HG03095 (cell line): ENCODE measurements at regions not wholly inside any gene's neighbourhood (a gene's known extent, or its start where the extent isn't known, plus 50 kb on each side); places are given as distances from the start of the nearest gene placed in this dataset.

ENCODE experiments used
- ATAC-seq: cut with Tn5 transposase; IDR thresholded peaks from one replicate; pipeline ENCODE4 v1.9.1; 2021; ENCODE audit warnings: moderate library complexity; ENCODE audit not compliant: unreplicated experiment

DNA sequence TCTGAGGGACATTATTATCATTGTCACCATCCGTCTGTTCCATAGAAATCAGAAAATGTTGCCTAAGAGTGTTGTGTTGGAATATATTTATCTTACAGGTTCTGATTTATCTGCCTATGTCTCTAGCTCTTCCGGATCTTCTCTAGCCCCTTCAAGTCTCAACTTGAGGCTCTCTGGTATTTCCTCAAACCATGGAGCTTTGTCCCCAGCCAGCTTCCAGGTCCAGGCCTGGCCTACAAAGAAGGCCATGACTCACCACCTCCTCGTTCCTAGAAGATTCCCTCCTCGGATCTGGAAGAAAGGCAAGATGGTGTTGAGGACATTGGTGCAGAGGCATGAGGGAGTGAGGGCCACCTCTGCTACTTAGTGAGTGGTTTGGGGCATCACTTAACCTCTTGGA is 122.1 kb upstream of the TRIB2 start:
- no peak for ATAC-seq

DNA sequence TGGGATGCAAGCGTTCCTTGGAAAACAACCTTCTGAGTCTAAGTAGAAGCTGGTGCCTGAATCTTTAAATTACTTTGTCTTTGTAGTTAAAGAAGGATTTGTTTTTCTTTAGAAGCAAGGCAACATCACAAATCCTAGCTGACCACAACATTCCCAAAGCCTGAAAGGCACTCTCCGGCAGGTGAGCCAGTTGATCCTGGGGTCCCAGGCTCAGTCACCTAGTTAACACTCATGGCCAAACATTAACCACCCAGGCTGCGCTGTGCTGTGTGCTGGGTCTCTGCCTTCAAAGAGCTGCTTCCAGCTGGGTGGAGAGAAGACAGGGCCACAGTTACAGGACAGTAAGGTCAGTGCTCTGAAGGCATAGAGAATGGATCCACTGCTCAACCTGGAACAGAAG is 120.0 kb upstream of the TRIB2 start:
- no peak for ATAC-seq

DNA sequence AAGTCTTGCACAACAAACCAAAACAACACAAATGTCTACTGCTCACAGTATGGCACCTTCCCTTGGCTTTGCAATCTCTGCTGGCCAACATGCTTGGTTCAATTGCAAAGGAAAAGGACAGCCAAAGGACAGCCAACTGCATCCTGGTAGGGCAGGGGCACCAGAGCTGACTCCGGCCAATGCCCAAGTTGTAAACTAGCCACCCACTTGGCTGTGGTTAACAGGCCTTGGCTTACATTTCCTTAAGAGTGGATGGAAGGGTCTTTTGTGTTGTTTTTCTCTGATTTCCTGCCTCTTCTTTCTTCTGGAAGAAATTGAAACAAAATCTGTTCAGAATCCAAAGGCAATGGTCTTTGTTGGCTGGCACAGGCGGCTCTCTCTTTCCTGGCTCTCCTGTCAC is 119.1 kb upstream of the TRIB2 start:
- ATAC-seq, result no peak

DNA sequence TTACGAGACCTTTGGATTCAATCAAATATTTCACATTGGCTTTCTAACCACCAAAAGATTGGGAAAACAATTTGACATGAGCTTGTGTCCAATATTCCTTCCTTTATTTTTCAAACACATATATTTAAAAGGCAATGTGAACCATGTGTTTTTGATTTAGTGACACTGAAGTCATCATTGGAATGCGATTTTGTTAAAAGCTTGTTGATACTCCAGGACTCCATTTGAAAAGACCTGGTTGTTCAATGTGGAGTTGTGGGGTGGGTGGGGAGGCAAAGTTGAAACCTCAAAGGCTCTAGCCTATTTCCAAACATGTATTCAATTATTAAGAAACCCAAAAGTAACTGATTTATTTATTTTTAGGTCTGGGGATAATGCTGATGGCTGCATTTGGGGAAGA is 114.1 kb upstream of the TRIB2 start:
- ATAC-seq, result no peak

DNA sequence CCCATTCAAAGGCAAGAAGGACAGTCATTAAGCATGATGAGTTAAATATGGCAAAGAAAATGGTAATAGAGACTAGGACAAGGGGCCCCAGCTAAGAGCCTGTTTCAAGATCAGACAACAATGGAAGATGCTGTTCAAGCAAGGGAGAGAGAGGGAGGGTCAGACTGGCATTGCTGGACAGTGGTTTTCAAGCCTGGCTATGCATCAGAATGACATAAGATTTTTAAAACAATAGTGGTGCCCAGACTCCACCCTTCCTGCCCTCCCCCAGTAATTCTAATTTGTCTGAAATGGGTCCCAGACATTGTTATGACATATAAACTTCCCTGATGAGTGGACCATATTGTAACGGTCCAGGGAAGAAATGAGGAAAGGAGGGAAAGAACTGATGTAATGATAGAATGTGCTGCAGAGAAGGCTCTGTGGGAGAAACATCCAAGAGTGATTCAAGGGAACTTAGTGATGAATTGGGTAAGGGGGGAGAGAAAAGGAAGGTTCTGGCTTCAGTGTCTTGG is 112.9 kb upstream of the TRIB2 start:
- ATAC-seq, result no peak

DNA sequence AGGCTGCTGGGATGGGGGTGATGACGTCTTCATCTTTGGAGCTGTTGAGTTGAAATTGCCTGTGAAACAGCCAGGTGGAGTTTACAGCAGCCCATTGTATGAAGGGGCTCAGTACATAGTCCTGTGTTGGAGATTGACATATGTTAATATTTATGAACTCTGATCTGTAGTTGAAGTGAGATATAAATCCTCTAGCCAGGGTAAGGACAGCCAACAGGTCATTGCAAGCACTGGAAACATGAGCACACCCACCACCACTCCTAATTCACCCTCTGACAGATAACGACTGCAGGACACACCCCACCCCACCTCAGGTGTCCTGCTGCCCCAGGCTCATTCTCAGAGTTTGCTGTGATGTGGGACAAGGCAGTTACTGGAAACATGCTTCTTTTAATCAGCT is 112.4 kb upstream of the TRIB2 start:
- no peak for ATAC-seq

DNA sequence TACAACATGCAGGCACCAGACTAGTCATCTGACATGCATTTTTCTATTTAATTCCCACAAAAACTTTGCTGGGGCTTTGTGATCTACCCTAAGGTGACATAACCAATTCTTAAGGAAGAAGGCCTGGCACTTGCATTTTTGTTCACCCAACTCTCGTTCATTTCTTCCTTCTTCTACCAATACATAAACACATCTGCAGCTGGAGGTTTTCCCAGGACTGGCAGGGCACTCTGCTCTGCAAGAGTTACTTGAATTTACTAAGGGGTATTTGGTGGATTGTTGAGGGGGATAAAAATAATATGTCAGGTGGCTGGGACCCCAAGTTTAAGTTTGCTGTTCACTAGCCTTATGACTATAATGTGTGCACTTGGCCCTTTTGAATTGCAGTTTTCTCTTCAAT is 111.4 kb upstream of the TRIB2 start:
- no peak for ATAC-seq

DNA sequence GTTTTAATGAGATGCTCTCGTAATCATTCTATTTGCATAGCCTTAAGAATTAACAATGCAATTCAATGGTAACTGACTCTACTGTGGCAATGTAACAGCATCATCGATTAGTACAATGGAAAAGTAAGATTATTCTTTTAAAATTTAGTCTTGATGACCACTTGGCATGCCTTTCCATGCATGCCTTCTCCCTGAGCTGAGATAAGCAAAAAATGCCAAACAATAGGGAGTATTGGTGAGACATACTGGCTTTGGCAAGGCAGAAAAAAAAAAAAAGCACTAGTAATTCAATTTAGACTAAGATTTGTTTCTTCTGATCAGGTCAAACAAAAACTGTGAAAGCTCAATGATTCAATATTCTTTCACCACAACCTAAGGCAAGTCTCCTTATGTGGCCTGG is 110.8 kb upstream of the TRIB2 start:
- ATAC-seq, result no peak

DNA sequence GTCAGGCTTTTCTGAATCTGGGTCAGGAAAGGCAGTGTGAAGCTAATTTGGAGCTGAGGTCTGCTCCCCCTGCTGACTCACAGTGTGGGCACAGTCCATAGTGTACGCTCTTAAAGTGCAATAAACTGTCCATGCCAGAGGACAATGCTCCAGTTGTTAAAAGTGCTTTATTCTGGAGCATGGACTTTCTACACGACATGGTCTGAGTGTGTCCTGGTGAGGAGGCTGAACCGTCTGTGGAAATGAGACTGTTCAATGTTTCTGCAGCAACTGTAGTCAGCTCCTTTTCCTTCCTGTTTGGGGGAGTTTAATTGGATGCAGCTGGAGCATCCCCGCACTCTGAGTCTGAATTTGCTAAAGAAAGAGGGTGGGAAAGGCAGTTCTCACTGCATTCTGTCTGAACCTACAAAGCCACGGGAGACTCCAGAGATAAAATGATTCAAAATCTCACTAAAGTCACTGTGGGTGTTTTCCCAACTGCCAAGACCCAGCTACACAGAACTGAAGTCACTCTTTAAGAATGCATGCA is 110.2 kb upstream of the TRIB2 start:
- no peak for ATAC-seq

DNA sequence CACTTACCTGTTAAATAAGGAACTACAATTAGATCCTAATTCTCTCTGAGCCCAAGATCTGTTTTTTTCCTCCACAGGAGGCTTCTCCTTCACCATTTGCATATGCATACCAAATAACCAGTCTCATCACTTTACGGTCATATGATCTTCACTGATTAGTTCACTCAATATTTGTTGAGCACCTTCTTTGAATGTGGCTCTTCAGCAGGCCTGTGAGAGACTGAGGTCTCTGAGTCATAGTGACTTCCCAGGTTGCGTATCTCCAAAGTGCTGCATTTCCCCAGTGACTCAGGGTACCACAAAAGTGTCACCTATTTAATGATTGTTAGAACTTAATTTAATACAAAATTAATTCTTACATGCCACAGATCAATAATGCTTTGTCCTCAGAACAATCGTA is 108.8 kb upstream of the TRIB2 start:
- no peak for ATAC-seq

DNA sequence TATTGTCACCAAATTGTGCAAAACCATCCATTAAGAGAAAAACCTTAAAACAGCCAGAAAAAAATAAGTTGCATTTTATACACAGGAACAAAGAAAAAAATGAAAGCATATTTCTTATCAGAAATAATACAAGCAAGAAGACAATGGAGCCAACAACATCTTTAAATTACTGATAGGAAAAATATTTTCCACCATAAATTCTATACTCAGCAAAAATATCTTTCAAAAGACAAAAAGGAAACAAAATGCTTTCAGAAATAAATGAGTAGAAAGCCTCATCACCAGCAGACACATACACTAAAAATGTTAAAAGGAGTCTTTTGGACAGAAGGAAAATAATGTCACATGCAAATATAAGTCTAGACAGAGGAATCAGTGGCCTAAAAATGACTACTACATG is 106.4 kb upstream of the TRIB2 start:
- no peak for ATAC-seq

DNA sequence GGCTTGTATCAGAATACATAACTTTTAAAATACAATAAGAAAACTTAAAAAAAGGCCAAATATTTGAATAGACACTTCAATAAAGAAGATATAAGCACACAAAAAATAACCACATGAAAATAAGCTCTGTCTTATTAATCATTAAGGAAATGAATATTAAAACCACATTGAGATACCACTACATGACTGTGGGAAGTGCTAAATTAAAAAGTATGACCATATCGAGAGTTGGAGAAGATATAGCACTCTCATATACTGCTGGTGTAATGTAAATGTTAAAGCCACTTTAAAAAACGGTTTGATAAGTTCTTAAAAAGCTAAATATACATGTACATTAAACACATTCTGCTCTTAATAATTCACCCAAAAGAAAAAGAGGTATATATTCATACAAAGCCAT is 104.6 kb upstream of the TRIB2 start:
- ATAC-seq, result no peak

DNA sequence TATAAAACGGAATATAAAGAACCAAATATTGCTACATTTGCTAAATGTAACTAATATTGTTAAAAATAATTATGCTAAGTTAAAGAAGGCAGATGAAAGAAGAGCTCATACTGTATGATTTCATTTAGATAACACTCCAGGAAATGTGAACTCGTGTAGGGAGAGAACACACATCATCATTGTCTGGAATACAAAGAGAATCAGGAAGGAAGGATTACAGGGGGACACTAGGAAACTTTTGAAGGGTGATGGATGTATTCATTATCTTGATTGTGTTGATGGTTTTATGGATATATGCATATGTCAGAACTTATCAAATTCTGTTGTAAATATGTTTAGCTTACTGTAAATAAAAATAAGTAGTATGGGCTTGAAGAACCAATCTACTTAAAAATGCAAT is 104.1 kb upstream of the TRIB2 start:
- ATAC-seq, result no peak

DNA sequence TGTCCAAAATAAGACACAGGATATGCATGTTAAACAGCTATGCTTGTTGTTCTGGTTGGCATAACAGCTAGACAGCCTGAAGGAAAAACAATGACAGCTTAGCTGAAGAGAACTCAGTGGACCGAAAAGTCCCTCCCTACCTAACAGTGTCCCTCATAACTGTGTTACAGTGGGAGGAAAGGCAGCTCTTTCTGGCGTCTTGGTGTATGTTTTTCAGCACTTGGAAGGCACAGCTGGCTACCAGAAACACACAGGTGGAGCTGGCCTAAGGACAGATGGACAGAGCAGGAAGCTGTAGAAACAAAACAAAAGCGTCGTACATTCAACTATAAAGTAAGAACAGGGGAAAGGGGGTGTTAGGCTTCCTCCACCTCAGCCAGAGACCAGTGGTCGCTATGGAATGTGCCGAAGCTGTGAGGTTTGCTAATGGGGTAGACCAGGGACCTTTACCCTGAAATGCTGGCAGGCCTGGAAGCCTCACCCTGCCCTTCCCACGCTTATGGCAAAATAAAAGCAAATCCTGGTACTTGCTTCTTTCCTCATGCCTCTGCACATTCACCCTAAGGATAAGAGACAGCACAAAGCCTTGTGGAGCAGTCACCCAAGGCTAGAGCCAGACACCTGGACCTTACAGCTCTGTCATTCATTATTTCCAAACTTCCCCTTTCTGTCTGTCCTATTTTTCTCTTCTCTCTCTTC is 103.5 kb upstream of the TRIB2 start:
- no peak for ATAC-seq

DNA sequence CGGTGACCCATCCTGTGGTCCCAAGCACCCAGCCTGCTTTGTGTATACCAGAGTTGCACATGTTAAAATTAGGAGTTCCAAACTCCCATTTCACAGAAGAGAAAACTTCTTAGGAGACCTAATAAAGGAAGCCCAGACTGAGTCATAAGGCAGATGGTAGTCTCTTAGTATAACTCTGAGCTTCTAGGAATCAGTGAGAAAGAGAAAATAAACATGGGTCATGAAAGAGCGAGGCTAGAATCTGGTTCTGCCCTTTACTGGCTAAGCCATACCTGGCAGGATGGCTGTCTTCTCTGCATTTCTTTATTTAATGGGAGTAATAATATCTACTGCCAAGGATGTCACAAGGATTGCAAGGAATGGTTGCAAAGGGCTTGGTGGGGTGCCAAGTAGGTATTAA is 101.2 kb upstream of the TRIB2 start:
- ATAC-seq, result no peak

DNA sequence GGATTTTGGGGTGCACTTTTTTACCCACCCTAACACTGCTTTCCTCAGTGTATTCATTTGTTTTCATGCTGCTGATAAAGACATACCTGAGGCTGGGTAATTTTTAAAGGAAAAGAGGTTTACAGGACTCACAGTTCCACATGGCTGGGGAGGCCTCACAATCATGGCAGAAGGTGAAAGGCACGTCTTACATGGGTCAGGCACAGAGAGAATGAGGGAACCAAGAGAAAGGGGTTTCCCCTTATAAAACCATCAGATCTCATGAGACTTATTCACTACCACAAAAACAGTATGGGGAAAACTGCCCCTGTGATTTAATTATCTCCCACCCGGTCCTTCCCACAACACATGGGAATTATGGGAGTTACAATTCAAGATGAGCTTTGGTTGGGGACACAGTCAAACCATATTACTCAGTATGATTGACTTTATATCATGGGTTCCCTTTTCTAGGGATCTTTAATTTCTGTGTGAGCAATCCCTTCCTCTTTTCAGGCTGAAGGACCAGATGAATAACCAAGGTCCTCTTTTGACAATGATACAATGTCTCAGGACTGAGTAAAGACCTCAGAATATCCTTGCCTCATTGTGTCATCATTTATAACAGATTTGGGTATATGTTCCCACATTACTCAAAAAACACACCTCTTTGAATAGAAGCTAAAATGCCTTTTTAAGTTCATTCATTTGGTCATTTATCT is 100.1 kb upstream of the TRIB2 start:
- no peak for ATAC-seq

DNA sequence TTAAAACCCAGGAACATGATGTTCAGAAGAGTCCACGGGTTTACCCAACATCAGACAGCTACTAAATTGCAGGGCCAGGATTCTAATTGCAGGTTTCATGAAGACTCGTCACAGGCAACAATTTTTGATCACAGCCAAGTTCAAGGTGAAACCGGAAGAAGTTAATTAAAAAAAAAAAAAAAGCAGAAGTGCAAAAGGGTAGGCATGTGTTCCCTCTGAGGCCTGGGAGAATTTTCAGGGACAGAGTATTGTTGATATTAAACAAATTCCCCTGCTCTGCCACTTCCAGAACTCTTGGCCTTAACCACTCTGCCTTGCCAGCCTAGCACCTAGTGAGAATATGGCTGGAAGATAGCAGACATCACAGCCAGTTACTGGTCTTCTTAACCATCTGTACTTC is 99.4 kb upstream of the TRIB2 start:
- ATAC-seq, result no peak

DNA sequence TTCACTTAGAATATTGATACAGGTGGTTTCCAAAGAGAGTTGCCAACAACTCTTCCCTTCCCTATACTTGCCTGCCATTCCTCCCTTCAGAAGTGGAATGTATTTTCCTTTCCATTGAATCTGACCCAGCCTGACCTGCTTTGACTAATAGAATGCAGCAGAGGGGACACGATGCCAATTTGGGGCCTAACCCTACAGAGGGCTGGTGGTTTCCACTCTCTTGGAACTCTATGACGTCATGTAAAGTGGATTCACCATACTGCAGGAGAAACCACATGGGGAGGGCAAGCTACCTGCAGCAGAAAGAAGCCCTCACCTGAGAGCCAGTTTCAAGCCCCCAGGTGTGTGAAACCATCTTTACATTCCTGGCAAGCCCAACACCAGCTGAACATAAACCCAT is 98.9 kb upstream of the TRIB2 start:
- no peak for ATAC-seq

DNA sequence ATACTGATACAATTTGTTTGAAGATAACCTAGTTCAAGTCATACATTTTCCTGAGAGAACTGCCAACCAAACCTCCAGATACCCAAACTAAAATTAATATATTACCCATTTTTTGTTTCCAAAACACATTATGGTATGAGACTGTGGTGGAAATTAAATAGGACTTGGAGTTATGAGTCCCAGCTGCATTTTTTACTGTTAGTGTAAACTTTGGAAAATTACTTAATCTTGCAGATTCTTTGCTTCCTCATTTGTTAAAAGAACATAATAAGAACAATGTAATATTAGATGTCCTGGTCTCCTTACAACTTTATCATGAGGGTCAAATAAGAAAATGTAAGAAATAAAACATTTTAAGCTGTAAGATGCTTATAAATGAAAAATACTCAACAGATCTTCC is 98.2 kb upstream of the TRIB2 start:
- ATAC-seq, result no peak

DNA sequence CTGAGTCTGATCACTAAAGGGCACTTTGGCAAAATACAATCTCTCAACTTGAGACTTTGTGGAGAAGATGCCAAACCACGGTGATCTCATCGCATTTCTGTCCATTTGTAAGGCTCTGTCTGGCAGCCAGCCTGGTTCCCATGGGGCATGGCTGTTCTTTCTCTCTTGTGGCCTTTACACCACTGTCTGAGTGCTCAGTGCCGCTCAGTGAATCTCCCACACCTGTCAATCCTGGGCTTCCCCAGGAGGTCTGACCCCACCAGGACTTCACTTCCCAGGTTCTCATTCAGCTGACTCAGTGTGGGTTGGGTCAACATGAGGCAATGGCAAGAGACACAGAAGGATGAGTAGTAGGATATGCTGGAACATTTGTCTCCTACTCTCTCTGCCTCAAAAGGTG is 96.8 kb upstream of the TRIB2 start:
- ATAC-seq, result no peak

DNA sequence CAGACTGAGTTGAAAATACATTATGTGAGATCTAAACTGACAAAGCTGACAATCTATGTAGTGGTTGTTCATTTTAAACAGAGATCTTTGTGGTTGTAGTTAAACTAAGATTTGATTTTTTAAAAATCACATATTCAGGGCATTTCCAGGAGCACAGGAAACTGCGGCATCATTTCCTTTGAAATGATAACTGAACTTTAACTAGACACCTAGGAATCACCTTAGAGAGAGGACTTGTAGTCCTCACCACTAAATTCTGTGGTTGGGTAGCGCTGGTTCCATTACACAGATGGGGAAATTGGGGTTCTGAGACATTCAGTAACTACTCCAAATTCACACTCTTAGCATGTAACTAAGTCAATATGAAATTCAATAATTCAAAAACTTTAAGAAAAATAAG is 96.0 kb upstream of the TRIB2 start:
- no peak for ATAC-seq

DNA sequence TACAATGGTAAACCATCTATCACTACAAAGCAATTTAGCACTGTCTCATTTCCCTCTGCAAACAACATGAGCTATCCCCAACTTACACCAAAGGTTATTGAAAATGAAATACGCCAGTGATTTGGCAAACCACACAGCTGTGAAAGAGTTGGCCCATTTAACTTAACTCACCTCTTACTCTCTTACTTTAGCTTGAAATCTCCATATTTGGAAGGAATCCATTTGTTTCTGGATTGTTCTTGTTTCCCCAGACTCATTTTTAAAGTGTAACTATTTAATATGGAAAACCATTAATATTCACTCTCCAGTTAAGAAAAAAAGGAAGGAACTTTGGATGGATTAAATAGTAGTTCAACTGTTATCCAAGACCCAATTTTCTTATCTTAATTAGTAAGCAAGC is 93.7 kb upstream of the TRIB2 start:
- ATAC-seq, result no peak

DNA sequence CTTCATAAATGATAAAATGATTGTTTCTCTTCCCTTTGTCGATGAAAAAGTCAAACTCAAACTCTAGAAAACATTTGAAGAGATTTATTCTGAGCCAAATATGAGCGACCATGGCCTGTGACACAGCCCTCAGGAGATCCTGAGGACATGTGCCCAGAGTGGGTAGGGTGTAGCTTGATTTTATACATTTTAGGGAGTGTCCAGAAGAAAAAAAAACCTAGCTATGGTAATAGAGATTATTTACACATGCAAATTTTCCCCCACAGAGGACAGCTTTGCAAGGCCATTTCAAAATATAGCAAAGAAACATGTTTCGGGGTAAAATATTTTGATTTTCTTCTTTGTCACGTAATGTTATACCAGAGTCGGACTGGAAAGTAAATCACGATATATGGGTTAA is 92.4 kb upstream of the TRIB2 start:
- ATAC-seq, result no peak
